ENCODE measurements at regions not wholly inside any gene's neighbourhood (a gene's known extent, or its start where the extent isn't known, plus 50 kb on each side); places are given as distances from the start of the nearest gene placed in this dataset.

- no peak overlapping the region for H3K27ac ChIP-seq
- no peak for ATAC-seq
- H3K36me3 ChIP-seq, result no peaks in the 10 kb centered on the region
- DNase-seq, result no peak
- intact Hi-C loops (cut with DNase I), result no loop called here
- no peak for TF ChIP-seq CTCF (IDR thresholded peaks at IDR 0.05)
- H3K9me3 ChIP-seq, result no peaks in the 10 kb centered on the region
- FAIRE-seq, result no peak
- no peaks in the 10 kb centered on the region for H3K27me3 ChIP-seq
- no peak overlapping the region for H3K4me3 ChIP-seq
- no peaks in the 10 kb centered on the region for H3K4me1 ChIP-seq
- 16 to 22% methylated on average over 3 of the region's 3 CpGs for WGBS, 2 donors
Measured at GRCh38 chr1:163826500-163826899, 504.7 kb downstream of the NUF2 start.

- no peaks in the 10 kb centered on the region for H3K4me1 ChIP-seq
- H3K4me3 ChIP-seq, result no peak overlapping the region
- WGBS, 2 donors, result 83 to 87% methylated on average over 2 of the region's 2 CpGs
- H3K9me3 ChIP-seq, result no peaks in the 10 kb centered on the region
- FAIRE-seq (no peak), ATAC-seq (no peak), DNase-seq (no peak)
- H3K36me3 ChIP-seq, result no peaks in the 10 kb centered on the region
- no peak overlapping the region for H3K27ac ChIP-seq
- no peaks in the 10 kb centered on the region for H3K27me3 ChIP-seq
- no peak for TF ChIP-seq CTCF (IDR thresholded peaks at IDR 0.05)
- intact Hi-C loops (cut with DNase I), result no loop called here
Measured at GRCh38 chr1:163834778-163835177, 513.0 kb downstream of the NUF2 start.

- no peak for FAIRE-seq
- no peaks in the 10 kb centered on the region for H3K27me3 ChIP-seq
- WGBS, 2 donors, result 58 to 65% methylated on average over 1 of the region's 1 CpG
- intact Hi-C loops (cut with DNase I), result no loop called here
- no peaks in the 10 kb centered on the region for H3K4me1 ChIP-seq
- TF ChIP-seq CTCF (IDR thresholded peaks at IDR 0.05), result no peak
- no peaks in the 10 kb centered on the region for H3K36me3 ChIP-seq
- no peaks in the 10 kb centered on the region for H3K9me3 ChIP-seq
- H3K27ac ChIP-seq, result no peak overlapping the region
- no peak for ATAC-seq
- DNase-seq, result no peak
- no peak overlapping the region for H3K4me3 ChIP-seq
Measured at GRCh38 chr1:163836481-163836880, 514.7 kb downstream of the NUF2 start.

GRCh38 chr1:163837206-163837605 lies 515.5 kb downstream of the NUF2 start:
- Histone ChIP-seq H3K4me3 (no peak overlapping the region), H3K27me3 (no peaks in the 10 kb centered on the region), H3K36me3 (no peaks in the 10 kb centered on the region), H3K4me1 (no peaks in the 10 kb centered on the region), H3K9me3 (no peaks in the 10 kb centered on the region), H3K27ac (no peak overlapping the region)
- no peak for TF ChIP-seq CTCF (IDR thresholded peaks at IDR 0.05)
- FAIRE-seq (no peak), DNase-seq (no peak), ATAC-seq (no peak)
- WGBS, 2 donors, result 74 to 78% methylated on average over 3 of the region's 3 CpGs
- intact Hi-C loops (cut with DNase I), result no loop called here

- H3K4me3 ChIP-seq, result no peak overlapping the region
Measured at GRCh38 chr1:163842571-163842970, 520.8 kb downstream of the NUF2 start.

More at GRCh38 chr1:163842571-163842970, 520.8 kb downstream of the NUF2 start:
- intact Hi-C loops (cut with DNase I), result no loop called here
- FAIRE-seq (no peak), DNase-seq (no peak), ATAC-seq (no peak)
- no peak for TF ChIP-seq CTCF (IDR thresholded peaks at IDR 0.05)
- Histone ChIP-seq H3K27me3 (no peaks in the 10 kb centered on the region), H3K36me3 (no peaks in the 10 kb centered on the region), H3K4me1 (no peaks in the 10 kb centered on the region), H3K27ac (no peak overlapping the region), H3K9me3 (no peaks in the 10 kb centered on the region)
- 70% methylated on average over 2 of the region's 2 CpGs for WGBS, 2 donors
